ENCODE measurements at regions not wholly inside any gene's neighbourhood (a gene's known extent, or its start where the extent isn't known, plus 50 kb on each side); places are given as distances from the start of the nearest gene placed in this dataset.

- TF ChIP-seq CTCF (IDR thresholded peaks at IDR 0.05): no peak
- no peak for TF ChIP-seq EP300 (IDR thresholded peaks at IDR 0.05)
- no peak for TF ChIP-seq POLR2A (IDR thresholded peaks at IDR 0.05)
- TF ChIP-seq POLR2AphosphoS5 (IDR thresholded peaks at IDR 0.05): no peak
- no peak overlapping the region for H3K27ac ChIP-seq
- H3K9me3 ChIP-seq: peaks cover 0 to 2% (median 0%) of the 10 kb centered on the region in 4 donors
- intact Hi-C loops (cut with DNase I): no loop called here
- DNase-seq: no peak
- 77 to 91% methylated on average over 4 of the region's 4 CpGs for WGBS, 2 donors
- no peaks in the 10 kb centered on the region for H3K36me3 ChIP-seq
- peaks cover 0 to 8% (median 0%) of the 10 kb centered on the region in 4 donors for H3K4me1 ChIP-seq
- no peaks in the 10 kb centered on the region for H3K27me3 ChIP-seq
- H3K4me3 ChIP-seq: no peak overlapping the region
These were observed 132.2 kb downstream of the OR13A1 start for GRCh38 chr10:45183174-45183573.

GRCh38 chr10:45197816-45198485 lies 117.5 kb downstream of the OR13A1 start:
- TF ChIP-seq EP300 (IDR thresholded peaks at IDR 0.05) (no peak), POLR2A (IDR thresholded peaks at IDR 0.05) (no peak), POLR2AphosphoS5 (IDR thresholded peaks at IDR 0.05) (no peak), CTCF (IDR thresholded peaks at IDR 0.05) (no peak)
- H3K9me3 ChIP-seq: no peaks in the 10 kb centered on the region
- H3K27me3 ChIP-seq: peaks cover 0 to 10% (median 4%) of the 10 kb centered on the region in 3 donors
- H3K36me3 ChIP-seq: no peaks in the 10 kb centered on the region
- H3K4me1 ChIP-seq: no peaks in the 10 kb centered on the region
- WGBS, 2 donors: 89 to 90% methylated on average over 28 of the region's 28 CpGs
- intact Hi-C loops (cut with DNase I): no loop called here
- H3K27ac ChIP-seq: no peak overlapping the region
- DNase-seq: no peak
- no peak overlapping the region for H3K4me3 ChIP-seq

- no peaks in the 10 kb centered on the region for H3K36me3 ChIP-seq
- DNase-seq: no peak
- H3K4me1 ChIP-seq: no peaks in the 10 kb centered on the region
- TF ChIP-seq POLR2AphosphoS5 (IDR thresholded peaks at IDR 0.05): no peak
- no peak for TF ChIP-seq EP300 (IDR thresholded peaks at IDR 0.05)
- TF ChIP-seq POLR2A (IDR thresholded peaks at IDR 0.05): no peak
- TF ChIP-seq CTCF (IDR thresholded peaks at IDR 0.05): no peak
- H3K9me3 ChIP-seq: no peaks in the 10 kb centered on the region
- no peak overlapping the region for H3K4me3 ChIP-seq
- no peak overlapping the region for H3K27ac ChIP-seq
- 55 to 76% methylated on average over 50 of the region's 50 CpGs for WGBS, 2 donors
- peaks cover 0 to 10% (median 4%) of the 10 kb centered on the region in 3 donors for H3K27me3 ChIP-seq
- intact Hi-C loops (cut with DNase I): no loop called here
These were observed 116.8 kb downstream of the OR13A1 start for GRCh38 chr10:45198486-45199204.

GRCh38 chr10:45199205-45199740 lies 116.1 kb downstream of the OR13A1 start:
- WGBS, 2 donors: 63 to 74% methylated on average over 28 of the region's 28 CpGs
- Histone ChIP-seq H3K36me3 (no peaks in the 10 kb centered on the region), H3K27me3 (peaks cover 0 to 10% (median 4%) of the 10 kb centered on the region in 3 donors), H3K4me3 (no peak overlapping the region), H3K27ac (no peak overlapping the region), H3K4me1 (no peaks in the 10 kb centered on the region), H3K9me3 (no peaks in the 10 kb centered on the region)
- DNase-seq: no peak
- intact Hi-C loops (cut with DNase I): no loop called here
- no peak for TF ChIP-seq POLR2A (IDR thresholded peaks at IDR 0.05)
- no peak for TF ChIP-seq EP300 (IDR thresholded peaks at IDR 0.05)
- no peak for TF ChIP-seq CTCF (IDR thresholded peaks at IDR 0.05)
- TF ChIP-seq POLR2AphosphoS5 (IDR thresholded peaks at IDR 0.05): no peak

All from sigmoid colon (tissue), 6 donors.